Kasumi-1 (cell line): ENCODE measurements at regions not wholly inside any gene's neighbourhood (a gene's known extent, or its start where the extent isn't known, plus 50 kb on each side); places are given as distances from the start of the nearest gene placed in this dataset.
"Not testable (repeated sequence)": the region's sequence is repeated elsewhere in the genome, so short reads cannot be mapped to it uniquely, and the experiment has no call there.

Source experiments
- DNase-seq, 2 experiments: peaks; one replicate each; lab custom pipeline; 2025; lab: John Stamatoyannopoulos, UW

- no peak for DNase-seq
Observed at GRCh38 chr3:72535772-72536171, 312.5 kb downstream of the SHQ1 start.

GRCh38 chr3:72533591-72534473, 314.4 kb downstream of the SHQ1 start:
- DNase-seq, result peak; percentile 49 to 61

GRCh38 chr3:72530426-72530825, 317.8 kb downstream of the SHQ1 start:
- no peak for DNase-seq

GRCh38 chr3:72529081-72529480, 319.2 kb downstream of the SHQ1 start:
- no peak for DNase-seq

- peak; percentile 98 to 99 for DNase-seq
Observed at GRCh38 chr3:72523429-72524151, 324.7 kb downstream of the SHQ1 start.

GRCh38 chr3:72520690-72521308, 327.4 kb downstream of the SHQ1 start:
- DNase-seq, result no peak

GRCh38 chr3:72519946-72520604, 328.2 kb downstream of the SHQ1 start:
- peak in 1 of 2 experiments; percentile 17 for DNase-seq

- no peak for DNase-seq
Observed at GRCh38 chr3:72517921-72518424, 330.3 kb downstream of the SHQ1 start.

GRCh38 chr3:72517336-72517735, 330.9 kb downstream of the SHQ1 start:
- no peak for DNase-seq

- DNase-seq, result no peak
Observed at GRCh38 chr3:72516361-72516760, 331.9 kb downstream of the SHQ1 start.

- DNase-seq, result no peak
Observed at GRCh38 chr3:72515941-72516340, 332.3 kb downstream of the SHQ1 start.

- no peak for DNase-seq
Observed at GRCh38 chr3:72515281-72515680, 333.0 kb downstream of the SHQ1 start.

- DNase-seq, result no peak
Observed at GRCh38 chr3:72510247-72510646, 338.0 kb downstream of the SHQ1 start.

- no peak for DNase-seq
Observed at GRCh38 chr3:72505539-72506405, 342.5 kb downstream of the SHQ1 start.

GRCh38 chr3:72497501-72497900, 350.7 kb downstream of the SHQ1 start:
- DNase-seq, result not testable (repeated sequence)

- no peak for DNase-seq
Observed at GRCh38 chr3:72496051-72496670, 352.1 kb downstream of the SHQ1 start.

GRCh38 chr3:72494626-72495025, 353.6 kb downstream of the SHQ1 start:
- DNase-seq, result no peak

GRCh38 chr3:72494130-72494529, 354.1 kb downstream of the SHQ1 start:
- no peak for DNase-seq

GRCh38 chr3:72492240-72492639, 356.0 kb downstream of the SHQ1 start:
- DNase-seq, result no peak

GRCh38 chr3:72490688-72491435, 357.4 kb downstream of the SHQ1 start:
- DNase-seq, result no peak
